ENCODE measurements at regions not wholly inside any gene's neighbourhood (a gene's known extent, or its start where the extent isn't known, plus 50 kb on each side); places are given as distances from the start of the nearest gene placed in this dataset.
"Not testable (repeated sequence)": the region's sequence is repeated elsewhere in the genome, so short reads cannot be mapped to it uniquely, and the experiment has no call there.

DNA sequence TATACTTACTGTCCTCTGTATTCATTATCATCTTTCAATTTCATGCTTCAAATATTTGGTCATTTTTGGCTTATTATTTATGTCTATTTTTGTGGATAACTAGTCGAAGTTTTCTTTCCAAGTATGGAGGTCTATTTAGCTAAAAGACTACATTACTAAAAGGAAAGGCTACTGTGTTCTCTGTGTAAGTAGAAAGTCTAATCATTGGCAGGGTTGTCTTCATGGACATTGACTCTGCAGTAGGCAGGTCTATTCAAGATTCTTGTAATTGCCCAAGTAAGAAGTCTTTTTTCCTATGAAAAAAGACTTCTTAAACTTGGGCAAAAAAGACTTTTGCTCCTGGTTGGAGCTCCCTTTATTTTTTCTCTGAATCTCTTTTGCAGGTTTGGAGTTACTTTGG, 368.6 kb upstream of the GRM7 start:
- ChIA-PET CTCF (no interaction called here), POLR2A (no interaction called here)
- Histone ChIP-seq H4K20me1 (replicated peaks; ENCODE audit: control insufficient read depth, extremely low read depth, insufficient read depth, low read length) (no peaks in the 10 kb centered on the region), H3K4me1 (ENCODE audit: control insufficient read depth, extremely low read depth, insufficient read depth, low read length) (no peaks in the 10 kb centered on the region), H2AFZ (ENCODE audit: low read depth, low read length) (no peak overlapping the region), H3K9me1 (replicated peaks; ENCODE audit: control insufficient read depth, extremely low read depth, insufficient read depth, low read length) (no peaks in the 10 kb centered on the region), H3K4me2 (ENCODE audit: insufficient read depth, low read length) (no peak overlapping the region), H3K9me3 (replicated peaks; ENCODE audit: control insufficient read depth, insufficient read depth, low read length) (no peaks in the 10 kb centered on the region), H3K79me2 (ENCODE audit: control insufficient read depth, insufficient read depth, low read length) (no peaks in the 10 kb centered on the region), H3K9ac (replicated peaks; ENCODE audit: extremely low read depth, insufficient read depth, low read length) (no peak overlapping the region), H3K27me3 (ENCODE audit: control insufficient read depth in 2 of 2, insufficient read depth in 2 of 2, low read length in 2 of 2) (no peaks in the 10 kb centered on the region), H3K27ac (ENCODE audit: insufficient read depth, low read depth, low read length) (no peak overlapping the region), H3K4me3 (replicated peaks in 1 of 3; ENCODE audit: insufficient read depth in 1 of 3, low read depth in 1 of 3, low read length in 3 of 3) (no peak overlapping the region), H3K36me3 (ENCODE audit: control insufficient read depth in 2 of 2, extremely low read depth in 1 of 2, insufficient read depth in 2 of 2, low read length in 2 of 2) (no peaks in the 10 kb centered on the region)
- dilution Hi-C loops (cut with MboI; ENCODE audit: extremely low pct_ligation_motif_present, low sequenced_read_pairs) (no loop called here), intact Hi-C loops (cut with micrococcal nuclease) (no loop called here)
- no TSS peak for BruUV-seq (replicated peaks)
- TF ChIP-seq JUN (IDR thresholded peaks at IDR 0.05; ENCODE audit: borderline replicate concordance, insufficient read depth, insufficient read length, low read depth), result no peak
- no peak for TF ChIP-seq POLR2AphosphoS5 (IDR thresholded peaks at IDR 0.05; ENCODE audit: insufficient read depth, low read depth, low read length)
- TF ChIP-seq, protein P1, sequence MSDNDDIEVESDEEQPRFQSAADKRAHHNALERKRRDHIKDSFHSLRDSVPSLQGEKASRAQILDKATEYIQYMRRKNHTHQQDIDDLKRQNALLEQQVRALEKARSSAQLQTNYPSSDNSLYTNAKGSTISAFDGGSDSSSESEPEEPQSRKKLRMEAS (IDR thresholded peaks at IDR 0.05; ENCODE audit: insufficient read depth, insufficient read length), result no peak
- TF ChIP-seq MYC (IDR thresholded peaks at IDR 0.05; ENCODE audit: low read depth, low read length), result no peak
- DNase-seq (ENCODE audit: low read depth, low spot score) (no peak), FAIRE-seq (no peak)

DNA sequence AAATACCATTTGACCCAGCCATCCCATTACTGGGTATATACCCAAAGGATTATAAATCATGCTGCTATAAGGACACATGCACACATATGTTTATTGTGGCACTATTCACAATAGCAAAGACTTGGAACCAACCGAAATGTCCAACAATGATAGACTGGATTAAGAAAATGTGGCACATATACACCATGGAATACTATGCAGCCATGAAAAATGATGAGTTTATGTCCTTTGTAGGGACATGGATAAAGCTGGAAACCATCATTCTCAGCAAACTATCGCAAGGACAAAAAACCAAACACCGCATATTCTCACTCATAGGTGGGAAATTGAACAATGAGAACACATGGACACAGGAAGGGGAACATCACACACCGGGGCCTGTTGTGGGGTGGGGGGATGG, 362.0 kb upstream of the GRM7 start:
- H3K27ac ChIP-seq (ENCODE audit: insufficient read depth, low read depth, low read length); FAIRE-seq; H3K4me2 ChIP-seq (ENCODE audit: insufficient read depth, low read length); H2AFZ ChIP-seq (ENCODE audit: low read depth, low read length); H4K20me1 ChIP-seq (replicated peaks; ENCODE audit: control insufficient read depth, extremely low read depth, insufficient read depth, low read length); DNase-seq (ENCODE audit: low read depth, low spot score); H3K79me2 ChIP-seq (ENCODE audit: control insufficient read depth, insufficient read depth, low read length); H3K27me3 ChIP-seq (ENCODE audit: control insufficient read depth in 2 of 2, insufficient read depth in 2 of 2, low read length in 2 of 2); H3K36me3 ChIP-seq (ENCODE audit: control insufficient read depth in 2 of 2, extremely low read depth in 1 of 2, insufficient read depth in 2 of 2, low read length in 2 of 2); BruUV-seq (replicated peaks); H3K4me3 ChIP-seq (replicated peaks in 1 of 3; ENCODE audit: insufficient read depth in 1 of 3, low read depth in 1 of 3, low read length in 3 of 3); dilution Hi-C loops (cut with MboI; ENCODE audit: extremely low pct_ligation_motif_present, low sequenced_read_pairs); H3K4me1 ChIP-seq (ENCODE audit: control insufficient read depth, extremely low read depth, insufficient read depth, low read length); H3K9me3 ChIP-seq (replicated peaks; ENCODE audit: control insufficient read depth, insufficient read depth, low read length); H3K9me1 ChIP-seq (replicated peaks; ENCODE audit: control insufficient read depth, extremely low read depth, insufficient read depth, low read length); POLR2A ChIA-PET; intact Hi-C loops (cut with micrococcal nuclease); CTCF ChIA-PET; H3K9ac ChIP-seq (replicated peaks; ENCODE audit: extremely low read depth, insufficient read depth, low read length): not testable (repeated sequence)

Data from endothelial cell of umbilical vein (primary cell).